ENCODE measurements at regions not wholly inside any gene's neighbourhood (a gene's known extent, or its start where the extent isn't known, plus 50 kb on each side); places are given as distances from the start of the nearest gene placed in this dataset.

- no peak overlapping the region for H3K27ac ChIP-seq (ENCODE audit: low read depth, low read length)
- no peak overlapping the region for H2BK120ac ChIP-seq (ENCODE audit: low read depth, low read length)
- no peak overlapping the region for H3K4ac ChIP-seq (ENCODE audit: low read depth, low read length)
- no peak overlapping the region for H2BK5ac ChIP-seq (ENCODE audit: low read length)
- H2AK5ac ChIP-seq (ENCODE audit: low read length) = no peak overlapping the region
- H3K18ac ChIP-seq (ENCODE audit: low read length) = no peak overlapping the region
- no peak overlapping the region for H3K23ac ChIP-seq (ENCODE audit: low read length)
- H3K79me2 ChIP-seq (ENCODE audit: control insufficient read depth, insufficient read depth, low read length) = no peaks in the 10 kb centered on the region
- H4K5ac ChIP-seq (ENCODE audit: low read length) = no peak overlapping the region
- no peak overlapping the region for H3K9ac ChIP-seq (ENCODE audit: low read length)
- no CpG with 5 or more reads among the region's 18 CpGs for WGBS (ENCODE audit: extremely low coverage, insufficient coverage, low lambda C conversion rate)
- no peaks in the 10 kb centered on the region for H3K27me3 ChIP-seq (ENCODE audit: insufficient read depth, low read length, poor library complexity)
- no peaks in the 10 kb centered on the region for H3K4me1 ChIP-seq (ENCODE audit: control insufficient read depth, low read depth, low read length)
- H4K8ac ChIP-seq (ENCODE audit: low read depth, low read length) = no peak overlapping the region
- no peak overlapping the region for H2BK15ac ChIP-seq (replicated peaks; ENCODE audit: low read depth)
- no peak overlapping the region for H3K4me2 ChIP-seq (ENCODE audit: low read length)
- no peak overlapping the region for H3K56ac ChIP-seq (ENCODE audit: low read length)
- no peaks in the 10 kb centered on the region for H3K36me3 ChIP-seq (ENCODE audit: control insufficient read depth, insufficient read depth, low read length)
- no peak for DNase-seq
- no peaks in the 10 kb centered on the region for H3K79me1 ChIP-seq (ENCODE audit: low read length)
- no peak overlapping the region for H3K4me3 ChIP-seq (ENCODE audit: low read length)
Measured at GRCh38 chr3:152559246-152559645, 275.7 kb upstream of the P2RY1 start.

DNA sequence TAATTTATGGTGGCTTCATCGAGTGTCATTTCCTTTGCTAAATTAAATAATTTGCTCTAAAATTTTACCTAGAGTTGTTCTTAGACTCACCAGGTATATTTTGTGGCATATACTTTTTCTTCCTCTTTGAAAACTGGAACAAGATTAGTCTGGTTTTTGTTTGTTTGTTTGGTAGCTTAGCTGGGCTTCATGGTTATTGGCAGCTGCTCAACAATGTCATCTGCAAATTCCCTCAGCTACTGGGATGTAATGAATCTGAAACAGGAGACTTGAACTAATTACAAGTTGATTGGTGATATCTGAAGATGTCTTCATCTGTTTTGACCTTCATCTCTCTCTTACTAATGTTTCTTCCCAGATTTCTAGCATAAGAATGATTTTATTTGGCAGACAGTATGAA, 270.5 kb upstream of the P2RY1 start:
- no peaks in the 10 kb centered on the region for H3K79me1 ChIP-seq (ENCODE audit: low read length)
- no peak overlapping the region for H3K18ac ChIP-seq (ENCODE audit: low read length)
- no peaks in the 10 kb centered on the region for H3K27me3 ChIP-seq (ENCODE audit: insufficient read depth, low read length, poor library complexity)
- H3K4me1 ChIP-seq (ENCODE audit: control insufficient read depth, low read depth, low read length) = no peaks in the 10 kb centered on the region
- no peak overlapping the region for H2AK5ac ChIP-seq (ENCODE audit: low read length)
- no peak overlapping the region for H3K27ac ChIP-seq (ENCODE audit: low read depth, low read length)
- H2BK15ac ChIP-seq (replicated peaks; ENCODE audit: low read depth) = no peak overlapping the region
- no peak overlapping the region for H3K4me2 ChIP-seq (ENCODE audit: low read length)
- H3K4ac ChIP-seq (ENCODE audit: low read depth, low read length) = no peak overlapping the region
- H3K9ac ChIP-seq (ENCODE audit: low read length) = no peak overlapping the region
- no peak overlapping the region for H3K23ac ChIP-seq (ENCODE audit: low read length)
- no peak overlapping the region for H2BK5ac ChIP-seq (ENCODE audit: low read length)
- no CpG with 5 or more reads among the region's 1 CpG for WGBS (ENCODE audit: extremely low coverage, insufficient coverage, low lambda C conversion rate)
- no peak for DNase-seq
- no peak overlapping the region for H4K5ac ChIP-seq (ENCODE audit: low read length)
- H3K4me3 ChIP-seq (ENCODE audit: low read length) = no peak overlapping the region
- H3K36me3 ChIP-seq (ENCODE audit: control insufficient read depth, insufficient read depth, low read length) = no peaks in the 10 kb centered on the region
- H3K56ac ChIP-seq (ENCODE audit: low read length) = no peak overlapping the region
- H4K8ac ChIP-seq (ENCODE audit: low read depth, low read length) = no peak overlapping the region
- no peak overlapping the region for H2BK120ac ChIP-seq (ENCODE audit: low read depth, low read length)
- H3K79me2 ChIP-seq (ENCODE audit: control insufficient read depth, insufficient read depth, low read length) = no peaks in the 10 kb centered on the region

GRCh38 chr3:152574461-152575079, 260.4 kb upstream of the P2RY1 start:
- whole genome bisulfite sequencing (ENCODE audit: extremely low coverage, insufficient coverage, low lambda C conversion rate) = no CpG with 5 or more reads among the region's 4 CpGs
- Histone ChIP-seq H3K56ac (ENCODE audit: low read length) (no peak overlapping the region), H2BK5ac (ENCODE audit: low read length) (no peak overlapping the region), H3K27me3 (ENCODE audit: insufficient read depth, low read length, poor library complexity) (no peaks in the 10 kb centered on the region), H3K4me3 (ENCODE audit: low read length) (no peak overlapping the region), H2AK5ac (ENCODE audit: low read length) (no peak overlapping the region), H2BK15ac (replicated peaks; ENCODE audit: low read depth) (no peak overlapping the region), H4K8ac (ENCODE audit: low read depth, low read length) (no peak overlapping the region), H3K27ac (ENCODE audit: low read depth, low read length) (no peak overlapping the region), H3K79me2 (ENCODE audit: control insufficient read depth, insufficient read depth, low read length) (no peaks in the 10 kb centered on the region), H3K23ac (ENCODE audit: low read length) (no peak overlapping the region), H3K36me3 (ENCODE audit: control insufficient read depth, insufficient read depth, low read length) (no peaks in the 10 kb centered on the region), H3K4me2 (ENCODE audit: low read length) (no peak overlapping the region), H3K4me1 (ENCODE audit: control insufficient read depth, low read depth, low read length) (no peaks in the 10 kb centered on the region), H2BK120ac (ENCODE audit: low read depth, low read length) (no peak overlapping the region), H3K18ac (ENCODE audit: low read length) (no peak overlapping the region), H4K5ac (ENCODE audit: low read length) (no peak overlapping the region), H3K9ac (ENCODE audit: low read length) (no peak overlapping the region), H3K79me1 (ENCODE audit: low read length) (no peaks in the 10 kb centered on the region), H3K4ac (ENCODE audit: low read depth, low read length) (no peak overlapping the region)
- DNase-seq = peak; percentile 68

- Histone ChIP-seq H3K36me3 (ENCODE audit: control insufficient read depth, insufficient read depth, low read length) (no peaks in the 10 kb centered on the region), H3K56ac (ENCODE audit: low read length) (no peak overlapping the region), H4K5ac (ENCODE audit: low read length) (no peak overlapping the region), H3K27me3 (ENCODE audit: insufficient read depth, low read length, poor library complexity) (no peaks in the 10 kb centered on the region), H3K4ac (ENCODE audit: low read depth, low read length) (no peak overlapping the region), H4K8ac (ENCODE audit: low read depth, low read length) (no peak overlapping the region), H3K23ac (ENCODE audit: low read length) (no peak overlapping the region), H3K18ac (ENCODE audit: low read length) (no peak overlapping the region), H3K9ac (ENCODE audit: low read length) (no peak overlapping the region), H3K4me2 (ENCODE audit: low read length) (no peak overlapping the region), H3K4me3 (ENCODE audit: low read length) (no peak overlapping the region), H3K79me2 (ENCODE audit: control insufficient read depth, insufficient read depth, low read length) (no peaks in the 10 kb centered on the region), H3K79me1 (ENCODE audit: low read length) (no peaks in the 10 kb centered on the region), H3K27ac (ENCODE audit: low read depth, low read length) (no peak overlapping the region), H2AK5ac (ENCODE audit: low read length) (no peak overlapping the region), H2BK5ac (ENCODE audit: low read length) (no peak overlapping the region), H3K4me1 (ENCODE audit: control insufficient read depth, low read depth, low read length) (no peaks in the 10 kb centered on the region), H2BK120ac (ENCODE audit: low read depth, low read length) (no peak overlapping the region), H2BK15ac (replicated peaks; ENCODE audit: low read depth) (no peak overlapping the region)
- DNase-seq = no peak
Measured at GRCh38 chr3:152578769-152579168, 256.2 kb upstream of the P2RY1 start.

DNA sequence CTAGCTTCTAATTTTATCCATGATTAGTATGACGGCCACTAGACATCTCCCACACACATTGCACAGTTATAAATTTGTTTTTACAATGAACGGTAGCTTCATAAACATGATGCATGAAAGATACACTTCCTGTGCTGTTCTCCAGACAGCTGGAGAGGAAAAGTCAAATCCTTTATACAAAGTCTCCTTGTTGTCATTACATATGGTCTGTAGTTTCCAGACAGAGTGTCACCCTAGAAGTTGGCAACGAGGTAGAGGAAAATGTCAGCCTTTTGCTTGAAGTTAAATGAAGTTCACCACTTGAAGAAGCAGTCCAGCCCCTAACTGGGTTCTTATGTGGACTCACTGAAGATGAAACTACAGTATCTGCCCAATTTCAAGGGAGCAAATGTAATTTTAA, 253.0 kb upstream of the P2RY1 start:
- Histone ChIP-seq H3K27me3 (ENCODE audit: insufficient read depth, low read length, poor library complexity) (no peaks in the 10 kb centered on the region), H2BK120ac (ENCODE audit: low read depth, low read length) (no peak overlapping the region), H4K8ac (ENCODE audit: low read depth, low read length) (no peak overlapping the region), H3K79me2 (ENCODE audit: control insufficient read depth, insufficient read depth, low read length) (no peaks in the 10 kb centered on the region), H3K18ac (ENCODE audit: low read length) (no peak overlapping the region), H3K4me3 (ENCODE audit: low read length) (no peak overlapping the region), H3K36me3 (ENCODE audit: control insufficient read depth, insufficient read depth, low read length) (no peaks in the 10 kb centered on the region), H2BK15ac (replicated peaks; ENCODE audit: low read depth) (no peak overlapping the region), H3K27ac (ENCODE audit: low read depth, low read length) (no peak overlapping the region), H3K4me1 (ENCODE audit: control insufficient read depth, low read depth, low read length) (no peaks in the 10 kb centered on the region), H3K79me1 (ENCODE audit: low read length) (no peaks in the 10 kb centered on the region), H3K4ac (ENCODE audit: low read depth, low read length) (no peak overlapping the region), H3K23ac (ENCODE audit: low read length) (no peak overlapping the region), H4K5ac (ENCODE audit: low read length) (no peak overlapping the region), H3K56ac (ENCODE audit: low read length) (no peak overlapping the region), H3K9ac (ENCODE audit: low read length) (no peak overlapping the region), H3K4me2 (ENCODE audit: low read length) (no peak overlapping the region), H2BK5ac (ENCODE audit: low read length) (no peak overlapping the region), H2AK5ac (ENCODE audit: low read length) (no peak overlapping the region)
- DNase-seq = no peak
- WGBS (ENCODE audit: extremely low coverage, insufficient coverage, low lambda C conversion rate) = no CpG with 5 or more reads among the region's 3 CpGs

- DNase-seq = no peak
- Histone ChIP-seq H3K4me1 (ENCODE audit: control insufficient read depth, low read depth, low read length) (no peaks in the 10 kb centered on the region), H2BK120ac (ENCODE audit: low read depth, low read length) (no peak overlapping the region), H3K27ac (ENCODE audit: low read depth, low read length) (no peak overlapping the region), H3K9ac (ENCODE audit: low read length) (no peak overlapping the region), H2BK5ac (ENCODE audit: low read length) (no peak overlapping the region), H3K36me3 (ENCODE audit: control insufficient read depth, insufficient read depth, low read length) (no peaks in the 10 kb centered on the region), H3K18ac (ENCODE audit: low read length) (no peak overlapping the region), H4K5ac (ENCODE audit: low read length) (no peak overlapping the region), H2BK15ac (replicated peaks; ENCODE audit: low read depth) (no peak overlapping the region), H3K4me3 (ENCODE audit: low read length) (no peak overlapping the region), H3K27me3 (ENCODE audit: insufficient read depth, low read length, poor library complexity) (no peaks in the 10 kb centered on the region), H3K23ac (ENCODE audit: low read length) (no peak overlapping the region), H3K79me2 (ENCODE audit: control insufficient read depth, insufficient read depth, low read length) (no peaks in the 10 kb centered on the region), H3K4me2 (ENCODE audit: low read length) (no peak overlapping the region), H3K4ac (ENCODE audit: low read depth, low read length) (no peak overlapping the region), H4K8ac (ENCODE audit: low read depth, low read length) (no peak overlapping the region), H2AK5ac (ENCODE audit: low read length) (no peak overlapping the region), H3K56ac (ENCODE audit: low read length) (no peak overlapping the region), H3K79me1 (ENCODE audit: low read length) (no peaks in the 10 kb centered on the region)
- WGBS (ENCODE audit: extremely low coverage, insufficient coverage, low lambda C conversion rate) = no CpG with 5 or more reads among the region's 1 CpG
Measured at GRCh38 chr3:152583963-152584362, 251.0 kb upstream of the P2RY1 start.

All from mesendoderm (in vitro differentiated cells).